Neural cell (in vitro differentiated cells): ENCODE measurements at regions not wholly inside any gene's neighbourhood (a gene's known extent, or its start where the extent isn't known, plus 50 kb on each side); places are given as distances from the start of the nearest gene placed in this dataset.
"Not testable (repeated sequence)": the region's sequence is repeated elsewhere in the genome, so short reads cannot be mapped to it uniquely, and the experiment has no call there.

Source experiments
- H2AFZ ChIP-seq: fragments of 200-600, 300-800 bp; sonication (generic), shearing (Covaris generic); 2 replicates; pipeline ENCODE4 v1.6.0; 2014; ENCODE audit warnings: low read depth, mild to moderate bottlenecking, antibody characterized with exemption, low read length, moderate library complexity
- H3F3A ChIP-seq: fragments of 200-600 bp; shearing (Covaris generic); 2 replicates; pipeline ENCODE4 v1.6.1; 2016; ENCODE audit warnings: mild to moderate bottlenecking, moderate library complexity, mixed read lengths, antibody characterized with exemption, low read length; ENCODE audit not compliant: insufficient read depth, poor library complexity, severe bottlenecking
- H3K27ac ChIP-seq: fragments of 200-600, 300-800 bp; sonication (generic), shearing (Covaris generic); 2 replicates; pipeline ENCODE4 v1.5.1; 2014; ENCODE audit warnings: mild to moderate bottlenecking, low read length, moderate library complexity
- H3K27me3 ChIP-seq: fragments of 300-800, 200-600 bp; sonication (generic), shearing (Covaris generic); 2 replicates; pipeline ENCODE4 v1.6.0; 2014; ENCODE audit warnings: mild to moderate bottlenecking, low read depth, low read length, moderate library complexity; ENCODE audit not compliant: insufficient read depth
- H3K36me3 ChIP-seq: fragments of 300-800, 200-600 bp; sonication (generic), shearing (Covaris generic); 2 replicates; pipeline ENCODE4 v1.5.1; 2014; ENCODE audit warnings: mild to moderate bottlenecking, antibody characterized with exemption, low read length, moderate library complexity; ENCODE audit not compliant: insufficient read depth
- H3K4me2 ChIP-seq: fragments of 300-800, 200-600 bp; sonication (generic), shearing (Covaris generic); 2 replicates; pipeline ENCODE4 v1.6.0; 2014; ENCODE audit warnings: mild to moderate bottlenecking, low read length
- H3K4me3 ChIP-seq: fragments of 300-800, 200-600 bp; sonication (generic), shearing (Covaris generic); 2 replicates; pipeline ENCODE4 v1.5.1; 2014; ENCODE audit warnings: mild to moderate bottlenecking, low read length, moderate library complexity
- H3K79me2 ChIP-seq: fragments of 200-600 bp; shearing (Covaris generic); replicated peaks from 2 replicates; pipeline ENCODE4 v1.6.0; 2014; ENCODE audit warnings: mild to moderate bottlenecking, low read length, moderate library complexity; ENCODE audit not compliant: insufficient read depth
- H3K9ac ChIP-seq: fragments of 300-800, 200-600 bp; sonication (generic), shearing (Covaris generic); 2 replicates; pipeline ENCODE4 v1.6.1; 2016; ENCODE audit warnings: mild to moderate bottlenecking, low read length, mixed read lengths
- H3K9me2 ChIP-seq: fragments of 200-600 bp; shearing (Covaris generic); 2 replicates; pipeline ENCODE4 v1.6.1; 2016; ENCODE audit warnings: mild to moderate bottlenecking, low read length, mixed read lengths; ENCODE audit not compliant: insufficient read depth
- H3K9me3 ChIP-seq: fragments of 200-600, 300-800 bp; sonication (generic), shearing (Covaris generic); 2 replicates; pipeline ENCODE4 v1.6.1; 2016; ENCODE audit warnings: mild to moderate bottlenecking, mixed run types, low read length, moderate library complexity, mixed read lengths
- H4K20me1 ChIP-seq: fragments of 200-600 bp; shearing (Covaris generic); 2 replicates; pipeline ENCODE4 v1.6.1; 2016; ENCODE audit warnings: mild to moderate bottlenecking, mixed run types; ENCODE audit not compliant: insufficient read depth
- EP300 ChIP-seq: fragments of 450-650 bp; conservative IDR thresholded peaks from 2 replicates; pipeline ENCODE4 v1.6.1; 2014; ENCODE audit warnings: antibody characterized with exemption, mild to moderate bottlenecking, moderate library complexity; ENCODE audit not compliant: poor library complexity, severe bottlenecking
- EZH2 ChIP-seq: fragments of 200-600, 300-800 bp; shearing (Covaris generic), sonication (generic); IDR thresholded peaks from 2 replicates; pipeline ENCODE4 v1.6.1; 2014; ENCODE audit warnings: antibody characterized with exemption, low read length, borderline replicate concordance, mild to moderate bottlenecking; ENCODE audit not compliant: insufficient read depth, poor library complexity, severe bottlenecking
- MXI1 ChIP-seq: fragments of 450-650 bp; conservative IDR thresholded peaks from 2 replicates; pipeline ENCODE4 v1.6.1; 2014; ENCODE audit warnings: antibody characterized with exemption, mild to moderate bottlenecking; ENCODE audit not compliant: poor library complexity, severe bottlenecking
- POLR2AphosphoS5 ChIP-seq: IDR thresholded peaks from 2 replicates; pipeline ENCODE4 v1.6.1; 2012
- RAD21 ChIP-seq: fragments of 450-650 bp; conservative IDR thresholded peaks from 2 replicates; pipeline ENCODE4 v1.6.1; 2014; ENCODE audit warnings: antibody characterized with exemption, mild to moderate bottlenecking, moderate library complexity
- REST ChIP-seq: IDR thresholded peaks from 2 replicates; pipeline ENCODE4 v1.6.1; 2012; ENCODE audit warnings: borderline replicate concordance
- SMC3 ChIP-seq: fragments of 450-650 bp; conservative IDR thresholded peaks from 2 replicates; pipeline ENCODE4 v1.6.1; 2014; ENCODE audit warnings: antibody characterized with exemption, mild to moderate bottlenecking, moderate library complexity; ENCODE audit not compliant: poor library complexity
- TAF1 ChIP-seq: IDR thresholded peaks from 2 replicates; pipeline ENCODE4 v1.6.1; 2012; ENCODE audit warnings: low read depth
- TF ChIP-seq, protein P1 (sequence below): fragments of 450-650 bp; IDR thresholded peaks from 2 replicates; pipeline ENCODE4 v1.5.1; 2014; ENCODE audit warnings: antibody characterized with exemption, mild to moderate bottlenecking, moderate library complexity; ENCODE audit not compliant: poor library complexity, severe bottlenecking

DNA sequence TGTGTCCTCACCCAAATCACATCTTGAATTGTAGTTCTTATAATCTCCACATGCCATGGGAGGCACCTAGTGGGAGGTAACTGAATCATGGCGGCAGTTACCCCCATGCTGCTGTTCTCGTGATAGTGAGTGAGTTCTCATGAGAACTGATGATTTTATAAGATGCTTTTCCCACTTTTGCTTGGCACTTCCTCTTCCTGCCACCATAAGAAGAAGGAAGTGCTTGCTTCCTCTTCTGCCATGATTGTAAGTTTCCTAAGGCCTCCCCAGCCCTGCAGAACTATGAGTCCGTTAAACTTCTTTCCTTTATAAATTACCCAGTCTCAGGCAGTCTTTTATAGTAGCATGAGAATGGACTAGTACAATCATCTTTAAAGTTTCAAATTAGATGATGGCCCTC lies 902.4 kb upstream of the PIK3C3 start:
- Histone ChIP-seq H3K9ac (no peak overlapping the region), H3K4me3 (no peak overlapping the region), H3K27ac (no peak overlapping the region), H3K9me2 (no peaks in the 10 kb centered on the region), H4K20me1 (no peaks in the 10 kb centered on the region), H3K27me3 (no peaks in the 10 kb centered on the region), H3K9me3 (no peaks in the 10 kb centered on the region), H3K36me3 (no peaks in the 10 kb centered on the region), H2AFZ (no peak overlapping the region), H3F3A (no peaks in the 10 kb centered on the region), H3K4me2 (no peak overlapping the region), H3K79me2 (no peaks in the 10 kb centered on the region)
- no peak for TF ChIP-seq TAF1
- TF ChIP-seq EP300, result no peak
- TF ChIP-seq RAD21, result no peak
- TF ChIP-seq POLR2AphosphoS5, result no peak
- no peak for TF ChIP-seq SMC3
- no peak for TF ChIP-seq REST
- no peak for TF ChIP-seq EZH2
- TF ChIP-seq, protein P1, sequence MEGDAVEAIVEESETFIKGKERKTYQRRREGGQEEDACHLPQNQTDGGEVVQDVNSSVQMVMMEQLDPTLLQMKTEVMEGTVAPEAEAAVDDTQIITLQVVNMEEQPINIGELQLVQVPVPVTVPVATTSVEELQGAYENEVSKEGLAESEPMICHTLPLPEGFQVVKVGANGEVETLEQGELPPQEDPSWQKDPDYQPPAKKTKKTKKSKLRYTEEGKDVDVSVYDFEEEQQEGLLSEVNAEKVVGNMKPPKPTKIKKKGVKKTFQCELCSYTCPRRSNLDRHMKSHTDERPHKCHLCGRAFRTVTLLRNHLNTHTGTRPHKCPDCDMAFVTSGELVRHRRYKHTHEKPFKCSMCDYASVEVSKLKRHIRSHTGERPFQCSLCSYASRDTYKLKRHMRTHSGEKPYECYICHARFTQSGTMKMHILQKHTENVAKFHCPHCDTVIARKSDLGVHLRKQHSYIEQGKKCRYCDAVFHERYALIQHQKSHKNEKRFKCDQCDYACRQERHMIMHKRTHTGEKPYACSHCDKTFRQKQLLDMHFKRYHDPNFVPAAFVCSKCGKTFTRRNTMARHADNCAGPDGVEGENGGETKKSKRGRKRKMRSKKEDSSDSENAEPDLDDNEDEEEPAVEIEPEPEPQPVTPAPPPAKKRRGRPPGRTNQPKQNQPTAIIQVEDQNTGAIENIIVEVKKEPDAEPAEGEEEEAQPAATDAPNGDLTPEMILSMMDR, result no peak
- no peak for TF ChIP-seq MXI1

- H3K36me3 ChIP-seq, H3K4me3 ChIP-seq, H3K9me3 ChIP-seq, H3K4me2 ChIP-seq, H3K9ac ChIP-seq, H2AFZ ChIP-seq, H3F3A ChIP-seq, H3K27ac ChIP-seq, H4K20me1 ChIP-seq, H3K9me2 ChIP-seq, H3K27me3 ChIP-seq, H3K79me2 ChIP-seq: not testable (repeated sequence)
These were observed 908.8 kb upstream of the PIK3C3 start for GRCh38 chr18:41046250-41046649.

GRCh38 chr18:41043876-41044275 lies 911.2 kb upstream of the PIK3C3 start:
- TF ChIP-seq POLR2AphosphoS5 (peak; percentile 43), EP300 (no peak)
- no peaks in the 10 kb centered on the region for H3K79me2 ChIP-seq
- no peaks in the 10 kb centered on the region for H3K9me2 ChIP-seq
- H3K27me3 ChIP-seq, result no peaks in the 10 kb centered on the region
- H3K27ac ChIP-seq, result no peak overlapping the region
- no peak overlapping the region for H2AFZ ChIP-seq
- H3K9me3 ChIP-seq, result peaks cover 6% of the 10 kb centered on the region
- H4K20me1 ChIP-seq, result no peaks in the 10 kb centered on the region
- no peaks in the 10 kb centered on the region for H3K36me3 ChIP-seq
- no peaks in the 10 kb centered on the region for H3F3A ChIP-seq
- H3K4me3 ChIP-seq, result no peak overlapping the region
- no peak overlapping the region for H3K9ac ChIP-seq
- H3K4me2 ChIP-seq, result no peak overlapping the region
